ENCODE measurements at regions not wholly inside any gene's neighbourhood (a gene's known extent, or its start where the extent isn't known, plus 50 kb on each side); places are given as distances from the start of the nearest gene placed in this dataset.
A peak's percentile ranks its signal among the peaks of the same experiment; 100 is the strongest.
"Not testable (repeated sequence)": the region's sequence is repeated elsewhere in the genome, so short reads cannot be mapped to it uniquely, and the experiment has no call there.

DNA sequence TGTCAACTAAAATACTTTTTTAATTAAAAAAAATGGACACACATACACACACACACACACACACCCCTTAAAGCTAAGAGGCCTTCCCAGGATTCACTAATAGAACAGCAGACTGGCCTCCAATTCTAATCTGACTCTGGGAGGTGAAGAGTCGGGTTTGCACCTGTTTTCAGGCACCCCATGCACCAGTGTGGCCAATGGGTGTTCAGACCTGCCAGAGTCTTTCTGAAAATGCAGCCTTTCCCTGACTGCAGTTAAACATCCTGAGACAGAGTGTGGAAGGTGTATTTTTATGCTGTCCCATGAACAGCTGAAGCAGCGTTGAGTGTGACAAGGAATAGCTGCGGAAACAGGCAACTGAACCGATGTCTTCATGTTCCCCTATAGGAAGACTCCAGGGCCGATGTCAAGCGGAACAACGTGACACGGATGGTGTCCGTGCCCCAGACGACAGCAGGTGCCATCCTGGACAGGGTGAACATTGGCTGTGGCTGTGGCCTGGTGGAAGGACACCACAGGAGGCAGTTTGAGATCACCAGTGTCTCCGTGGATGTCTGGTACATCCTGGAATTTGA is 74.6 kb upstream of the LYZL2 start:
- peak overlapping the region; percentile 96 to 97 for H3K27ac Mint-ChIP-seq
- peak overlapping the region; percentile 92 to 93 for H3K4me3 Mint-ChIP-seq
- H3K4me1 Mint-ChIP-seq, result peaks cover 73% of the 10 kb centered on the region
- no peaks in the 10 kb centered on the region for H3K27me3 Mint-ChIP-seq
- no peak for ATAC-seq
- no peaks in the 10 kb centered on the region for H3K9me3 Mint-ChIP-seq
- no peak for DNase-seq

DNA sequence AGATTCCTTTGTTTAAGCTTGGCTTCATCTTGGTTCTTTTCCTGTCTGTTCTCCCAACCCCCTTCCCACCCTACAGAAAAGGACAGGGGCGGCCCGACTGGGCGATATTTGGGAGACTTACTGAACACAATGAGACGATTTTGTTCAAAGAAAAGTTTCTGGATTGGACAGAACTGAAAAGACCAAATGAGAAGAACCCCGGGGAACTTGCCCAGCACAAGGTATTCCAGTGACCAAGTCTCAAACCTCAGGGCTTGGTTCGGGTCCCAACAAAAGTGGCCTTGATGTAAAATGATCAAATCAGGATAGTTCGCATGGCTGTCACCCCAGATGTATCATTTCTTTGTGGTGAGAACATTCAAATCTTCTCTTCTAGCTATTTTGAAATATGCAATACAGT is 73.9 kb upstream of the LYZL2 start:
- Mint-ChIP-seq H3K4me1 (peaks cover 78% of the 10 kb centered on the region), H3K4me3 (peak overlapping the region; percentile 92 to 93), H3K27ac (peak overlapping the region in 1 of 2 donors; percentile 96)
- H3K9me3 Mint-ChIP-seq, H3K27me3 Mint-ChIP-seq, DNase-seq, ATAC-seq: not testable (repeated sequence)

DNA sequence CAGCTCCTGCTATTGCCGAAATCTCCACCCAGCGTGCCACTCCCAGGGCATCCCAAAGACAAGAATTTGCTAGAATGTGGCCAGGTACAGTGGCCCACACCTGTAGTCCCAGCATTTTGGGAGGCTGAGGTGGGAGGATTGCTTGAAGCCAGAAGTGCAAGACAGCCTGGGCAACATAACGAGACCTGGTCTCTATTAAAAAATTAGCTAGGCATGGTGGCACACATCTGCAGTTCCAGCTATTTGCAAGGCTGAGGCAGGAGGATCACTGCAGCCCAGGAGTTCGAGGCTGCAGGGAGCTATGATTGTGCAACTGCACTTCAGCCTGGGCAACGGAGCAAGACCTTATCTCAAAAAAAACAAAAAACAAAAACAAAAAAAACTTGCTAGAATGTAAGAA is 73.3 kb upstream of the LYZL2 start:
- peaks cover 84% of the 10 kb centered on the region for H3K4me1 Mint-ChIP-seq
- ATAC-seq, result no peak
- H3K9me3 Mint-ChIP-seq, result no peaks in the 10 kb centered on the region
- peak overlapping the region; percentile 34 to 85 for H3K27ac Mint-ChIP-seq
- H3K27me3 Mint-ChIP-seq, result no peaks in the 10 kb centered on the region
- H3K4me3 Mint-ChIP-seq, result peak overlapping the region; percentile 65 to 93
- no peak for DNase-seq

DNA sequence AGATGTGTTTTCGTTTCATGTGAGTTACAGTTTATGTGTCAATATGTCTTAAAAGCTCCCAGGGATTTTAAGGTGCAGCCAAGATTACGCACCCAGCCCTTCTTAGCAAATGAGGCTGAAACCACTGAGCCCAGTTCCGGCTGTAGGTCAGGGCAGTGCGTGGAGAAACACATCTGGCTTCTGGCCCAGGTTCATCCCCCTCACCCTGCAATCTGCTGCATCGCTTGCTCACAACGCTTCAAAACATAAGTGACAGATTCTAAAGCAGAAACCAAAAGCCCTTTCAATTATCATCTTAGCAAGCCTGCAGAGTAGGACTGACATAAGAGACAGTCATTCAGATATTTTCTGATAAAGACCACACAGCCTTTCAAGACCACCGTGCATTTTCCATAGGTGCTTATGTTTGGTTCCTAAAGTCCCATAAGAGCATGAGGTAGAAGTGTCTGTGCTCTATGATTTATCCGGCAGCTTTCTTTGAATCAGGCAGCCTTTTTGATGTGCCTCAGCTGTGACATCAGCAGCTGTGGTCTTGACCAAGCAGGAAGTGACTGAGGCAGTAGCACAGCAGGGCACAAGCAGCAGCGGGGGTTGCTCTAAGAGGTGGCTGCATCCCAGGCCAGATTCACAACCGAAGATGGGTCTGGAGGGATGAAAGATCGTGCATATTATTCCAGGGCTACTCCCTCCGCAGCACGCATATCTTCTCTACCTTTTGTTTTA is 72.1 kb upstream of the LYZL2 start:
- no peaks in the 10 kb centered on the region for H3K9me3 Mint-ChIP-seq
- H3K27ac Mint-ChIP-seq, result peak overlapping the region; percentile 58 to 94
- peaks cover 93% of the 10 kb centered on the region for H3K4me1 Mint-ChIP-seq
- H3K27me3 Mint-ChIP-seq, result no peaks in the 10 kb centered on the region
- H3K4me3 Mint-ChIP-seq, result peak overlapping the region; percentile 72 to 93
- peak; percentile 83 to 95 for DNase-seq
- peak; percentile 85 for ATAC-seq

DNA sequence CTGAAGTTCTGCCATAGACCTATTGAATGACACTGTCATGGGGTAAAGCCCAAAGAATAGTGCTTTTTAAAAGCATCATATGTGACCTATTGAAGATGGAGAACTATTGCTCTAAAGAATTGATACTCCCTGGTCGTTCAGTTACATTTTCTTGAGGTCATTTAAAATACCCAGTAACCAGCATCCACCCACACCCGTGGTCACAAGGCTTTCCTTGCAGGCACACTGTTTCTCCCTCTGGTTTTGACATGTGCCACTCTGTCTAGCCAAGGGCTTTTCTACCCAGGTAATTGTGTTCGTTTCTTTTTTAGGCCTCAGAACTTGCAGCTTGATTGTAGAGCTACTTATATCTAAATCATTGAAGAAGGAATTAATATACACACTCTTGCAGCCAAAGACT is 68.3 kb upstream of the LYZL2 start:
- Mint-ChIP-seq H3K27me3 (no peaks in the 10 kb centered on the region), H3K4me3 (peak overlapping the region; percentile 32 to 53), H3K27ac (peak overlapping the region; percentile 35 to 77), H3K9me3 (no peaks in the 10 kb centered on the region), H3K4me1 (peaks cover 86% of the 10 kb centered on the region)
- no peak for ATAC-seq
- DNase-seq, result peak in 1 of 2 donors; percentile 37

DNA sequence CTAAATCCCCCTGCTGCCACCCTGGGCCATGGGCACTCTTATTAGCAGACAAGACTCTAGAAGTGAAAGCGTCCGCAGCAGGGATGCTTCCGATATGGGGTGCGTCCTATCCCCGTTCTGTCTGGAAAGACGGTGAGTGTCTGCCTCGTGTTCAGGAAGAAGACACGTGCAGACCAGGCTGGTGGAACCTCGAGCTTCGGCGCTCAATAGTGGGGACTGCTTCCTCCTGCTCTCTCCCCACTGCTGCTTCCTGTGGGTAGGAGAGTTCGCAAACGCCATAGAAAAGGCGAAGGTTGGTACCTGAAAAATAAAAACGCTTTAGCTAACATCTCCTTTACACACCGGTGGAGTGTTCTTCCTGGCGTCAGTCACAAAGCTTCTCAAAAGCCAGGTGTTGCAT is 67.7 kb upstream of the LYZL2 start:
- not testable (repeated sequence) for ATAC-seq, DNase-seq, H3K9me3 Mint-ChIP-seq, H3K27me3 Mint-ChIP-seq
- Mint-ChIP-seq H3K27ac (peak overlapping the region; percentile 48 to 63), H3K4me1 (peaks cover 85% of the 10 kb centered on the region), H3K4me3 (peak overlapping the region; percentile 32 to 53)

DNA sequence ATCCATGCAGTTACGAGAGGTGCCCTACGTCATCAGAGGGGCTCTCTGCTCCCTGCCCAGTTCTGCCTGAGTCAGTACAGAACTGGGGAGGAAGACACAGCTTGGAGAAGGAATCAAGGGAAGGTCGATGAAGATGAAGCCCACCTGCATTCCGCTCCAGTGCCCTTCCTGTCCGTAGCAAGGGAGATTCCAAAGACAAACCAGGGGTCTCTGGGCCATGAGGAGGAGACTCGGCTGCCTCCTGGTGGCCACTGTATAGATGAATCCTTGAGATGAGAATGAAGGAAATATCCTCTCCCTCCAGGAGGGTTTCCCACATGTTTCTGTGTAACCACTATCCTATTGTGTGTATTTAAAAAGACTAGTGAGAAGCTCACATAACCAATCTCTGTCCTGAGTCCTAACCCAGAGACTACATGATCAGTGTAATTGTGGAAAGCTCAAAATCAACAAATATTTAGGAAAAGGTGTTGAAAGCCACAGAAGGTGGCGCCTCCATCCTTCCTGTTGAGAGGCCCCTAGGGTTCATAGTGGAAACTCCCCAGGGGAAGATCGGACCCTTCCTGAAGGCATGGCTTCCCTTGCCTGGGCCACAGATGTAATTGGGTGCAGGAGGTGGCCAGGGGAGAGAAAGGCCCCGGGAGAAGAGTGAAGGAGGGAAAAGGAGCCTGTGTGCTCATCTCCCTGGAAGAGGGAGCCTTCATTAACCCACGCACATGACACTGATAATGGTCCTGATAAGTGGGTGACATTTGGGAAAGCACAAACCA is 67.0 kb upstream of the LYZL2 start:
- not testable (repeated sequence) for H3K9me3 Mint-ChIP-seq, ATAC-seq, H3K27me3 Mint-ChIP-seq, DNase-seq
- Mint-ChIP-seq H3K4me1 (peaks cover 78% of the 10 kb centered on the region), H3K27ac (peak overlapping the region; percentile 34 to 66), H3K4me3 (peak overlapping the region; percentile 44 to 70)

DNA sequence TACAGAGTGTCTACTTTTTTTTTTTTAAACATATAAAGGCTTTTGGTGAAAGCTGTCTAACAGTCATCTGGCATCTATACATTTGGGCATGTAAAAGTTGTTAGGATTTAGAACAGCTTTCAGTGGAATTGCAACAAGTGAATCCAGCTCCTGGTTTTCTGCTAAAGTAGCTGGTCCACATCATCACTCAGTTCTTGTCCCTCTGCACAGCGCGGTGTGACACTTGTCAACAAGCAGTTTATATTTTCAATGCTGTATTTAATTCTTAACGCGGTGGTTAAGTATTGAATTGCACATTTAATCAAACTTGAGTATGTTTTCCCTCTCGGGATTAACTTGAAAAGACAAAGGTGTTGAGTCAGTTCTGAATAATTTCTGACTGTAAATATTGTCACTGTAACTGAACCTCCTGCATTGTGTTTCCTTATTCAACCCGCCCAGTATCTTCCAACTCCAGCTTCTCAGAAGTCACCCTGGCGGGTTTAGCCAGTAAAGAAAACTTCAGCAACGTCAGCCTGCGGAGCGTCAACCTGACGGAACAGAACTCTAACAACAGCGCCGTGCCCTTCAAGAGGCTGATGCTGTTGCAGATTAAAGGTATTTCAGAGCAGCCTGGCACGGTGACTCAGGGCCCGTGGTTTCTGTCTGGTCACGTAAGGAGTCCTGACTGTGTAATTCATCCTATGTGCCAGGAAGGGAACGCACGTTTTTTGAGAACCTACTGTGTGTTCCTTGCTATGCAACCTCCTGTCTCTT is 66.1 kb upstream of the LYZL2 start:
- Mint-ChIP-seq H3K4me3 (peak overlapping the region in 1 of 2 donors; percentile 70), H3K4me1 (peaks cover 76% of the 10 kb centered on the region), H3K27ac (peak overlapping the region; percentile 23 to 66)
- not testable (repeated sequence) for H3K27me3 Mint-ChIP-seq, H3K9me3 Mint-ChIP-seq
- DNase-seq (peak; percentile 55 to 78), ATAC-seq (peak; percentile 89)

DNA sequence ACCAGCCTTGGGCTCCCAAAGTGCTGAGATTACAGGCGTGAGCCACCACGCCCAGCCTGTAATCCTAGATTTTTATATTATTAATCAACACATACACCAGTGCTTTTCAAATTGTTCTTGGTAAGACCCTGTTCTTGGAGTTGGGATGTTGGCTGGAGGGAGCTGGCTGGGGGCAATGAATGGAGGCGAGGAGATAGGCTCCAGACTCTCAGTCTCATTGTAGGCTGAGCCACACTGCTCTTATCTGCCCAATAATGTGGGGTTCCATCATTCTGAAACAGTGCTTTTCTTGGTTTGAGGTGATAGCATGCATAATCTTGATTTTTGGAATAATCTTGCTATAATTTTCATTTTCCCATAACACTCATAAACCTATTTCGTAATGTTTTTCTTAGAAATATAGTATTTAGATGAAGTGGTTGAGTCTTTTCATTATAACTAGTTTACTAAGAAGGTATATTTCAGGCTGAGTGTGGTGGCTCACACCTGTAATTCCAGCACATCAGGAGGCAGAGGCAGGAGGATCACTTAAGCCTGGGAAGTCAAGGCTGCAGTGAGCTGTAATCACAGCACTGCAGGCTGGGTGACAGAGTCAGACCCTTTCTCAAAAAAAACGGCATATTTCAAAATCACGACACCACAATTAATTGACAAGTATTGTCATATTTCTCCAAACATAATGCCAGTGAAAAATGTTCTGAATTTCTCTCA is 65.1 kb upstream of the LYZL2 start:
- peak overlapping the region in 1 of 2 donors; percentile 24 for H3K4me3 Mint-ChIP-seq
- H3K27me3 Mint-ChIP-seq, result no peaks in the 10 kb centered on the region
- H3K4me1 Mint-ChIP-seq, result peaks cover 66% of the 10 kb centered on the region
- no peak overlapping the region for H3K27ac Mint-ChIP-seq
- no peaks in the 10 kb centered on the region for H3K9me3 Mint-ChIP-seq
- DNase-seq, result no peak
- ATAC-seq, result no peak

DNA sequence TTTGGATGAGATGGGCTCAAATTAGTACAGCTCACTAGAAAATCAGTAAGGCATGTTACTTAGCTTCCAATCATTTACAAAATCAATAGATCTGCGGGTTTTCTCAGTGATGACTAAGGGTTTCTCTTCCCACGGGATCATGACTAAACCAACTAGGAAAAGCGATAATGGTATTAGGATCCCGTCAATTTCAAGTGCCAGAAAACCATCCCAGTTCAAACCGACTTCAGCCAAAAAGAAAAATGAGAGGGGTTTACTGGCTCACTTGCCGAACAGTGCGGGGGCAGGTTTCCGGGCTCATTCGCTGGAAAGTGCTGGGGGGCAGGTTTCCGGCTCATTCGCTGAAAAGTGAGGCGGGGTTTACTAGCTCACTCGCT is 62.1 kb upstream of the LYZL2 start:
- ATAC-seq, result no peak
- no peak for DNase-seq
- Mint-ChIP-seq H3K4me3 (no peak overlapping the region), H3K27me3 (peaks cover 12% of the 10 kb centered on the region), H3K27ac (no peak overlapping the region), H3K4me1 (peaks cover 51% of the 10 kb centered on the region), H3K9me3 (no peaks in the 10 kb centered on the region)

DNA sequence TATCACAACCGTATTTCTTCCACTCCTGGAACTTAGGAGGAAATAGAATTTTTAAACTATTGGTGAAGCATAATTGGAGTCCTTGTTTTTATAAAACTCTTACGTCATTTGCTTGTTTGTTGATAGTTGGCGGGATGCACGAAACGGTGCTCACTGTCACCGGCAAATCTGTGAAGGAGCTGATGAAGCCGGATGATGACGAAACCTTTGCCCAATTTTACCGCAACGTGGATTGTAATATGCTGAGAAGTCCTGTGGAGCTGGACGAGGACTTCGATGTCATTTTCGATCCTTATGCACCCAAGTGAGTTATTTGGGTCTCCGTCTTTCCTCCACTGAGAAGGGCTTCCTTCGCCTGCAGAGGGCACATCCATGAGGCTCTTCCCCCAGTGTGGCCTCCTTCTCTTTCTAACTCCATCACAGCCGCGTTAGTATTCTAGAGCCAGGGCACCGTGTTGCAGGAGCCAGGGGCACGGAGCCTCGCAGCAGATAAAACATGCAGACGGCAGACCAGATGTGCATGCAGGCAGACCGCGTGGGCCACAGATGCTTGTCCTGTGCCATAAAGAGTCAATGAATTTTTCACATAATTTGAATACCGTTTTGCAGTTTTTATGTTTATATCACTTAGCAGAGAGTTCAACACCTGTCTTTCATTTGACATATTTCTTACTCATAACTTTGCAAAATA is 61.5 kb upstream of the LYZL2 start:
- not testable (repeated sequence) for H3K4me3 Mint-ChIP-seq, ATAC-seq, H3K9me3 Mint-ChIP-seq, H3K27ac Mint-ChIP-seq, DNase-seq
- peaks cover 51% of the 10 kb centered on the region for H3K4me1 Mint-ChIP-seq
- peaks cover 12% of the 10 kb centered on the region for H3K27me3 Mint-ChIP-seq

DNA sequence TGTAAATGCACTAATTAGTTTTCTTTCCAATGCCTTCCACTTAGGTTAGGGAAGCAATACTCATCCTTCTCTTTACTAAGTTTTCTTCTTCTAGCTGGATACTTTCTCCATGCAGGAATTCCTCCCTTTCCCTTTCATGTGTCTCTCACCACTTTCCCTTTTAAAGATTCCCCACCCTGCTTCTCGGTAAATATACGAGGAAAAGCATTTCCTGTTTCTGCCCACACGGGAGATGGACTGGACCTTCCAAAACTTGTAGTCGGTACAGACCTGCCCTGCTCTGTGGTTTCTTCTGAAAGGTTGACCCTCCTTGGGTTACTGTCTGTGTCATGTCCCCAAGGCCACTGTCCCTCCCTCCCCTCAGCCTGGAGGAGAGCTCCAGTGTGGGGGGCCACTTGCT is 58.9 kb upstream of the LYZL2 start:
- Mint-ChIP-seq H3K4me1 (peaks cover 49% of the 10 kb centered on the region), H3K27ac (peak overlapping the region in 1 of 2 donors; percentile 85), H3K9me3 (no peaks in the 10 kb centered on the region), H3K4me3 (no peak overlapping the region), H3K27me3 (peaks cover 31% of the 10 kb centered on the region)
- DNase-seq (no peak), ATAC-seq (no peak)

DNA sequence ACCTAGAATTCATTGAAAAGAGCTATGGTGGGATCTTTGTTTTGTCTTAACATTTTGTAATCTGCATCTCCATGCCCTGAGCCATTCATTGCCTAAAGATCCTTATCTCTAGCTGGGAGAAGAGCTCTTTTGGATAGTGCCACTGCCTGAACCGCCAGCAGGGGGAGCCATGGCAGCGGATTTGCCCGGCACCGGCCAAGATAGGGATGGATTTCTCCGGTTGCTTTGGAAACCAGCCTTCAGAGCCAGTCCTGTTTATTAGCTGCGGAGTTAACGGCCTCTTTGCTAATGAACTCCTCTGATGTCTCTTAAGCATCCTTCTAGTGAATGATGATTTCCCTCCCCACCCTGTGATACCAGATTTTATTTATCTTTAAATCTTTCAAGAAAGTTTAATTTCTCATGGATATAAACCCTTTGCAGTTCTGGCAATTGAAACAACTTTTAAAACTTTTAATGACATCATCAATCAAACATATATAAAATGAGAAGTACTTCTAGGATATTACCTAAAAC is 58.2 kb upstream of the LYZL2 start:
- no peaks in the 10 kb centered on the region for H3K9me3 Mint-ChIP-seq
- peak overlapping the region in 1 of 2 donors; percentile 81 for H3K27ac Mint-ChIP-seq
- peak; percentile 83 for ATAC-seq
- H3K27me3 Mint-ChIP-seq, result peaks cover 33% of the 10 kb centered on the region
- H3K4me1 Mint-ChIP-seq, result peaks cover 52% of the 10 kb centered on the region
- peak; percentile 64 to 81 for DNase-seq
- peak overlapping the region in 1 of 2 donors; percentile 56 for H3K4me3 Mint-ChIP-seq

DNA sequence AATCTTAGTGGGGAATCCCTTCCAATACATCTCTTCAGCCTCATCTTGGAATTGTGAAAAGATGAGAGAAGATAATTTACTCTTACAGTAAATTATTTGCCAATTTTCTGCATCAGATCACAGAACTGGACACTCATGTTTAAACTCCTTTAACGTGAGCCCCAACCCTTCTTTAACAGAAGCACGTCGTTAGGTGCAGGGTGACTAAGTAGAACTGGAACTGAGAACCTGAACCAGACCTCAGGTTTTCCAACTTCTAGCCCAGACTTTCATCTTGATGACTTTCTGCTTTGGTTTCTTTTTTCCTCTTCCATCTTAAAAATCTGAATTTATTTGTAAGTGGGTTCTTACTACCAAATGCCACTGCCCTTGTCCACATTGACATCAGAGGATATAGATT is 57.2 kb upstream of the LYZL2 start:
- peak overlapping the region; percentile 8 to 35 for H3K4me3 Mint-ChIP-seq
- H3K27me3 Mint-ChIP-seq, result peaks cover 38% of the 10 kb centered on the region
- H3K27ac Mint-ChIP-seq, result peak overlapping the region in 1 of 2 donors; percentile 33
- H3K4me1 Mint-ChIP-seq, result peaks cover 53% of the 10 kb centered on the region
- peak; percentile 45 for ATAC-seq
- no peak for DNase-seq
- no peaks in the 10 kb centered on the region for H3K9me3 Mint-ChIP-seq
